ENCODE measurements at regions not wholly inside any gene's neighbourhood (a gene's known extent, or its start where the extent isn't known, plus 50 kb on each side); places are given as distances from the start of the nearest gene placed in this dataset.
A peak's percentile ranks its signal among the peaks of the same experiment; 100 is the strongest.

DNA sequence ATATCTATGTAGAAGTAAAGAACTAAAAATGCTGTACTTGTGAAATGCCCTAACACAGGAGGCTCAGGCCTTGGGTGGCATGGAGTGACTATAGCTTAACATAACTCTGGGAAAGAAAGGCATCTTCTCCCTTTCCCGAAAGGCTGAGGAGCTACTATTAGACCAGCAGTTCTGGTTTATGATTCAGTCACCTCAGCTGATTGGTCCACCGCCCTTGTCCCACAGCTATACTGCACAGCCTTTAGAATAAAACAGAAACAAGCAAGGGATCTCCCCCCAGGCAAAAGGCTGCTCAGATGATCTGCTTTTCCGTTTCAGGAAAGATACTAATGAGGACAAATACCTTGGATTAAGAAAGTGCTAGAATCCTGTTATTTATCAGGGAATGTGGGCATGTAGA is 171.3 kb downstream of the SNCA start:
- no peak for TF ChIP-seq CTCF (conservative IDR thresholded peaks at IDR 0.05; ENCODE audit: low read length)
- no peak for DNase-seq (ENCODE audit: low read depth)
- no peak overlapping the region for H3K4me3 ChIP-seq (ENCODE audit: low read length)

DNA sequence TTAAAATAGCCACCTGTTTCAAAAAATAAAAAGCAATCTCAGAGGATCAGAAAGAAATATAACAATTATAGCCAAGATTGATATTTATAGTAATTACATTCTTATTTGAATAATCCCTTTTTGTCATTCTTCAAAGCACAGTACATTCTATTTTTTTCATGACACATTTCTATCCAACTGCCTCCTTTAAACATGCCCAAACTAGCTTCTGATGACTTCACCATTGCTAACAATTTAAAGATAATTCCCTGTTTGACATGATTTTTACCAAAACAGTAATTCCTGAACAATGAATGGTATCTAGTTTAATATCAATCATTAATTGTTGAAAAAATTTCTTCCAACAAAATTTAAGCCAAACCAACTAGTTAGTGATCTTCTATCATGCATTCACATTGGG is 172.4 kb downstream of the SNCA start:
- TF ChIP-seq CTCF (conservative IDR thresholded peaks at IDR 0.05; ENCODE audit: low read length): no peak
- no peak overlapping the region for H3K4me3 ChIP-seq (ENCODE audit: low read length)
- no peak for DNase-seq (ENCODE audit: low read depth)

GRCh38 chr4:89661173-89661899 is 175.6 kb downstream of the SNCA start:
- TF ChIP-seq CTCF (conservative IDR thresholded peaks at IDR 0.05; ENCODE audit: low read length): no peak
- no peak overlapping the region for H3K4me3 ChIP-seq (ENCODE audit: low read length)
- DNase-seq (ENCODE audit: low read depth): peak; percentile 47

DNA sequence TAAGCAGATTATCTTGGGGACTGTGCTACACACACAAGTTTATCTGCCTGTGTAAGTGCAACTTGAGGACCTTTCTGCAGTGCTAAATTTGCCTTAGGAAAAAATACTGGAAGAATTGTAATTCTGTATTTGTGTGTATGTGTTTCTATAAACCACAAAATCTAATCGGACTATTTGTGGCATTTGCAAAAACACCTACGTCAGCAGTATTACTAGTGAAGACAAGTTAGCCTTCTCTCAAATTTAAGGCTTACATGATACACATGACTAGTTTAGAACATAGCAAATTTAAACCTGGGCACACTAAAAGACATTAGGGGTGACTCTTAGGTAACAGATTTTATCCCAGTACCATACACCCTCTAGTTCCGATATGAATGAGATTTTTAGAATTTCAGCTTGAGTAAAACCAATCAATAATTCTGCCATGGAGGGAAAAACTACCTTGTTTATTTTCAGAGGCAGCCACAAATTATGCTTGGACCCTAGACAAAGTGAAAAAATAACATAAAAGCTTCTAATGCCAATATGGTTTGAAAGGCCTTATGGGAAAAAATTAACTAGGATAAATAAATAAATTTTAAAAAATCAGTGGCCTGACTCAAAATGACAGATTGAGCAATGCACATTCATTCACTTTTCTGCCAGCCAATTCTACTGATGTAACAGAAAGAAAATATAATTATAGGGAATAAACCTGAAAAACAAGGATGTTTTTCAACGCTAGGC is 176.4 kb downstream of the SNCA start:
- TF ChIP-seq CTCF (conservative IDR thresholded peaks at IDR 0.05; ENCODE audit: low read length): no peak
- peak; percentile 5 for DNase-seq (ENCODE audit: low read depth)
- no peak overlapping the region for H3K4me3 ChIP-seq (ENCODE audit: low read length)

DNA sequence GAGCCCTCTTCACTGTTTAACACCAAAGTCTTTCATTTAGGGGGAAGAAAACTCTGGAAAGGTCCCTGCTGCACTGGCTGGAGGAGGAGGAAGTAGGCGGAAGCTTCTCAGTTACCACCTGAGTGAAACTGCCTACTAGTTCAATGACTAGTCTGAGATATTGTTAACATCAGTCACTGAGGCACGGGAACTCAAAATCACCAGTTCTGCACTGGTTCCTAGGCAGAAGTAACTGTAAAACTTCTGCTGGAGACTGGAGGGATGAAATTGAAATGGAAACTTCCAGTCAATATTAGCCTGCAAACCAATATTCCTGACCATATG is 178.3 kb downstream of the SNCA start:
- H3K4me3 ChIP-seq (ENCODE audit: low read length): no peak overlapping the region
- no peak for DNase-seq (ENCODE audit: low read depth)
- no peak for TF ChIP-seq CTCF (conservative IDR thresholded peaks at IDR 0.05; ENCODE audit: low read length)

- TF ChIP-seq CTCF (conservative IDR thresholded peaks at IDR 0.05; ENCODE audit: low read length): peak; percentile 67
- DNase-seq (ENCODE audit: low read depth): peak; percentile 39
- no peak overlapping the region for H3K4me3 ChIP-seq (ENCODE audit: low read length)
Measured at GRCh38 chr4:89657931-89658700, 178.8 kb downstream of the SNCA start.

All from AG10803 (cell line).